Thyroid gland (tissue), 4 donors: ENCODE measurements at regions not wholly inside any gene's neighbourhood (a gene's known extent, or its start where the extent isn't known, plus 50 kb on each side); places are given as distances from the start of the nearest gene placed in this dataset.

Source experiments
- CTCF ChIP-seq, 6 experiments: fragments of 200-600 bp in 3 of 6; fragments of 450-650 bp in 3 of 6; sonication (generic) in 3 of 6; IDR thresholded peaks; one replicate each; pipeline ENCODE4 v1.5.1; 2016 to 2019; ENCODE audit warnings: antibody characterized with exemption in 6 of 6, mild to moderate bottlenecking in 2 of 6, inconsistent platforms in 1 of 6, moderate library complexity in 1 of 6
- POLR2A ChIP-seq, 2 donors: fragments of 450-650 bp; IDR thresholded peaks; one replicate each; pipeline ENCODE4 v1.6.1; 2017; ENCODE audit warnings: antibody characterized with exemption in 2 of 2, mild to moderate bottlenecking in 2 of 2, moderate library complexity in 1 of 2

GRCh38 chr3:88267847-88268246 lies 118.1 kb downstream of the C3orf38 start:
- TF ChIP-seq CTCF (IDR thresholded peaks at IDR 0.05) (no peak), POLR2A (IDR thresholded peaks at IDR 0.05) (no peak)
